ENCODE measurements at regions not wholly inside any gene's neighbourhood (a gene's known extent, or its start where the extent isn't known, plus 50 kb on each side); places are given as distances from the start of the nearest gene placed in this dataset.

- TF ChIP-seq CSRNP3 (CRISPR knock-in tag; IDR thresholded peaks at IDR 0.05) = no peak
- no peak for TF ChIP-seq PATZ1 (CRISPR knock-in tag; IDR thresholded peaks at IDR 0.05; ENCODE audit: borderline replicate concordance)
- TF ChIP-seq TOX (CRISPR knock-in tag; IDR thresholded peaks at IDR 0.05; ENCODE audit: borderline replicate concordance) = no peak
- TF ChIP-seq RARB (CRISPR knock-in tag; IDR thresholded peaks at IDR 0.05) = no peak
- TF ChIP-seq CSDC2 (CRISPR knock-in tag; IDR thresholded peaks at IDR 0.05) = no peak
- no peak for TF ChIP-seq ISL1 (CRISPR knock-in tag; IDR thresholded peaks at IDR 0.05)
- no peak for TF ChIP-seq ZC3H10 (CRISPR knock-in tag; IDR thresholded peaks at IDR 0.05)
- no peak for TF ChIP-seq ESRRG (CRISPR knock-in tag; IDR thresholded peaks at IDR 0.05)
- TF ChIP-seq CREB5 (CRISPR knock-in tag; IDR thresholded peaks at IDR 0.05; ENCODE audit: low read depth) = no peak
- no peak for TF ChIP-seq BACH2 (CRISPR knock-in tag; IDR thresholded peaks at IDR 0.05; ENCODE audit: borderline replicate concordance)
- TF ChIP-seq ZFP30 (CRISPR knock-in tag; IDR thresholded peaks at IDR 0.05) = no peak
- no peak for TF ChIP-seq SNAI2 (CRISPR knock-in tag; IDR thresholded peaks at IDR 0.05)
Measured at GRCh38 chr12:84201976-84202375, 710.6 kb downstream of the SLC6A15 start.

All from SK-N-SH treated with all-trans-retinoic acid at 6 μM for 48 hours (cell line).